ENCODE measurements at regions not wholly inside any gene's neighbourhood (a gene's known extent, or its start where the extent isn't known, plus 50 kb on each side); places are given as distances from the start of the nearest gene placed in this dataset.
"Not testable (repeated sequence)": the region's sequence is repeated elsewhere in the genome, so short reads cannot be mapped to it uniquely, and the experiment has no call there.

GRCh38 chr16:17749706-17750105, 278.9 kb upstream of the XYLT1 start:
- DNase-seq (ENCODE audit: low spot score): no peak
- in situ Hi-C loops (cut with MboI; ENCODE audit: low sequenced_read_pairs, unreplicated experiment): no loop called here
- TF ChIP-seq CTCF (IDR thresholded peaks at IDR 0.05; ENCODE audit: borderline replicate concordance, control extremely low read depth, extremely low read depth, insufficient read depth, missing control alignments): no peak

- in situ Hi-C loops (cut with MboI; ENCODE audit: low sequenced_read_pairs, unreplicated experiment): no loop called here
- no peak for DNase-seq (ENCODE audit: low spot score)
- TF ChIP-seq CTCF (IDR thresholded peaks at IDR 0.05; ENCODE audit: borderline replicate concordance, control extremely low read depth, extremely low read depth, insufficient read depth, missing control alignments): no peak
These were observed 277.4 kb upstream of the XYLT1 start for GRCh38 chr16:17748044-17748719.

- in situ Hi-C loops (cut with MboI; ENCODE audit: low sequenced_read_pairs, unreplicated experiment): no loop called here
- no peak for DNase-seq (ENCODE audit: low spot score)
- TF ChIP-seq CTCF (IDR thresholded peaks at IDR 0.05; ENCODE audit: borderline replicate concordance, control extremely low read depth, extremely low read depth, insufficient read depth, missing control alignments): no peak
These were observed 276.5 kb upstream of the XYLT1 start for GRCh38 chr16:17747081-17747756.

GRCh38 chr16:17744921-17745572, 274.3 kb upstream of the XYLT1 start:
- TF ChIP-seq CTCF (IDR thresholded peaks at IDR 0.05; ENCODE audit: borderline replicate concordance, control extremely low read depth, extremely low read depth, insufficient read depth, missing control alignments): no peak
- in situ Hi-C loops (cut with MboI; ENCODE audit: low sequenced_read_pairs, unreplicated experiment): no loop called here
- no peak for DNase-seq (ENCODE audit: low spot score)

- in situ Hi-C loops (cut with MboI; ENCODE audit: low sequenced_read_pairs, unreplicated experiment): no loop called here
- no peak for TF ChIP-seq CTCF (IDR thresholded peaks at IDR 0.05; ENCODE audit: borderline replicate concordance, control extremely low read depth, extremely low read depth, insufficient read depth, missing control alignments)
- no peak for DNase-seq (ENCODE audit: low spot score)
These were observed 272.8 kb upstream of the XYLT1 start for GRCh38 chr16:17743578-17743977.

GRCh38 chr16:17743158-17743557, 272.4 kb upstream of the XYLT1 start:
- no peak for DNase-seq (ENCODE audit: low spot score)
- in situ Hi-C loops (cut with MboI; ENCODE audit: low sequenced_read_pairs, unreplicated experiment): no loop called here
- no peak for TF ChIP-seq CTCF (IDR thresholded peaks at IDR 0.05; ENCODE audit: borderline replicate concordance, control extremely low read depth, extremely low read depth, insufficient read depth, missing control alignments)

- not testable (repeated sequence) for DNase-seq (ENCODE audit: low spot score)
These were observed 264.3 kb upstream of the XYLT1 start for GRCh38 chr16:17735099-17735498.

More at GRCh38 chr16:17735099-17735498, 264.3 kb upstream of the XYLT1 start:
- in situ Hi-C loops (cut with MboI; ENCODE audit: low sequenced_read_pairs, unreplicated experiment): not testable (repeated sequence)

All from GM13976 (cell line).